ENCODE measurements at regions not wholly inside any gene's neighbourhood (a gene's known extent, or its start where the extent isn't known, plus 50 kb on each side); places are given as distances from the start of the nearest gene placed in this dataset.

DNA sequence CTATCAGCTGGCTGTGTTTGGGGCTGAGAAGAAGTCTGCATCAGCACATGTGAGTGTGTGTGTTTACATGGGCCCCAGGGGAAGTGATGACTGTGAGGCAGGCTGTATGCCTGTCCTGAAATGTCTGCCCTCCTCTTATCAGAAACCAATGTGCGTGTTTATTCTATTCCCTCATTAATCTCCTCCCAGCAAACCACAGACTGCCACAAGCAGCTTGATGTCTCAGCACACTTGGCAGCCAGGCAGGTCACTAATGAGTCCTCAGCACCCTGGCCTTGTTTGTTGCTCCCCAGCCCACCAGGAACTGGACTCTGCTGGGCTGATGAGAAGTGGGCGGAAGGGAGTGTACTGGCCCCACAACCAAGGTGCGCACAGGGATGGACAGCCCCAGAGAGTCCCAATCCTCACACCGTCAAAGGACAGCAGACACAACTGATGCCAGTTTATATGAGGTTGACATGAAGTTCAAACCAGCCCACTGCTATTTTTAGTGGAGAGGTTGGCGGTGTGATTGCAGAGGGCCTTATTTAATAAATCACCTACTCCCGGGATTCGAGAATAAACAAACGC, 225.8 kb downstream of the ETS1 start:
- DNase-seq = no peak

DNA sequence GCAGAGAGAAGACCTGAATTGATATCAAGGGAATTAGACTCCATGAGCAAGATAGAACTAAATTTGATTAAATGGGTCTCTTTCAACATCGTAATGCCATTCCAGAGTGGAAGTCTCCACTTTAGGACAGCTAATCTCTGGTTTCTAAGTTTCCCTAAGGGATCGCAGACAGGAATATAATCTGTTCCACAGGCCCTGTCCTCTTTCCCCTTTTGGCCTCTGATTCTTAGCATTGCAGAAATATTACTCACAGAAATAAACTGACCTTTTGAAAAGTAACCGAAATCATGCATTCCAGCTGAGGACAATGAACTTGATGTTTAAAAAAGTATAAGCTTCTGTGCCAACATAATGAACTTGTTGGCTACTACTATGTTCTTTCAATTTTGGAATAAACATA, 227.8 kb downstream of the ETS1 start:
- DNase-seq = no peak

DNA sequence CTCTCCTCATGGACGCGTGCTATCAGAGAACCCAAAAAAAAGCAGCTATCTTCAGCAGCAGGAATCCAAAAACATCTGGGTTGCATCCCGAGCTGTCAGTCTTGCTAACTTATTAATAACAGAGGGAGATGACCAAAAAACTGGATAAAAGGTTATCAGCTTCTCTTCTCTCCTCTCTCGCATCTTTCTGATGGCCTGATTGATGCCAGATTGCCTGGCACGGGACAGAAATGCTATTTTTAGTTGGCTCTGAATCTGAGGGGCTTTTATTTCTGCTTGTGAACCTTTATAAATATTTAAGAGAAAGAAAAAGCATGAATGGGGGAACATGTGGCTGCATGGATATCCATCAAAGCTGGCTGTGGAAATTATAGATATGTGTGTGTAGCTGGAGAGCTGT, 230.3 kb downstream of the ETS1 start:
- no peak for DNase-seq

DNA sequence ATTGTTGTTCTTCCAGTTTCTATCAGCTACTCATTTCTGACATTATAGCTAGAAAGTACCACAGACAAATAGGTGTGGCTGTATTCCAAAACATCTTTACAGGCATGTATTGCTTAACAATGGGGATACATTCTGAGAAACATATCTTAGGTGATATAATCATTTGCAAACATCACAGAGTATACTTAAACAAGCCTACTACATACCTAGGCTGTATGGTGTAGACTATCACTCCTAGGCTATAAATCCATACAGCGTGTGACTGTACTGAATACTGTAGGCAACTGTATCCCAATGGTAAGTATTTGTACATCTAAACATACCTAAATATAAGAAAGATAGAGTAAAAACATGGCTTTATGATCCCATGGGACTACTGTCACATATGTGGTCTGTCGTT, 231.8 kb downstream of the ETS1 start:
- no peak for DNase-seq

DNA sequence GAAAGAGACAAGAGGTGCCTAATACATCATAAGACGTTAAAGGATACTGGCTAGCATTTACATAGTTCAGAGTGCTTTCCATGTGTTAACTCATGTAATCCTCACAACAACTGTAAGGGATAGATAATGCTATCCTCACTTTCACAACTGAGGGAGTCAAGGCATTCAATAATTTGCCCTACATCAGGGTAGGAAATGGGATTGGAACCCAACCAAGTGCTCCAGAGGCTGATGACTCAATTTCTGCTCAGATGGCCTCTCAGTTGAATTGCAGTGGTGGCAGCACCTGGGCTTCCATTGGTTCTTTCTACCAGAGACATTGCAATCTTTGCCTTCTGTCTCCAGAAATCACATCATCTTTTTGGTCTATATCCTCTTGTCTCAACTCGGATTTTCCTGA, 232.9 kb downstream of the ETS1 start:
- DNase-seq = no peak

DNA sequence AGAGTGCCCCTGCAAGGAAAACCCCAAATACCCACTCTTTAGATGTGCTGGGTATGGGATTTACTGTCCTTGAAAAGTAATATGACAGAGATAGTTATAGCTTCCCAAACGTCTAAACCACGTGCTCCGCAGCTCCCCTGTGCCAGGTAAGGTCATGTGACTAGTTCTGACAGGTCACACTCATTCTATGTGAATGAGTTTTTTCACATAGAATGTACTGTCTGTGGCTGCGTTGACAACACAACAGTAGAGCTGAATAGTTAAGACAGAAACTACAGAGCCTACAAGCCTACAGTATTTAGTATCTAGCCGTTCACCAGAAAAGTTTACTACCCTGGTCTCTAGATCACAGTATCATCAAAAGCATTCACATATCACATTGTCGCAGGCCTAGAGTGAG, 236.2 kb downstream of the ETS1 start:
- no peak for DNase-seq

DNA sequence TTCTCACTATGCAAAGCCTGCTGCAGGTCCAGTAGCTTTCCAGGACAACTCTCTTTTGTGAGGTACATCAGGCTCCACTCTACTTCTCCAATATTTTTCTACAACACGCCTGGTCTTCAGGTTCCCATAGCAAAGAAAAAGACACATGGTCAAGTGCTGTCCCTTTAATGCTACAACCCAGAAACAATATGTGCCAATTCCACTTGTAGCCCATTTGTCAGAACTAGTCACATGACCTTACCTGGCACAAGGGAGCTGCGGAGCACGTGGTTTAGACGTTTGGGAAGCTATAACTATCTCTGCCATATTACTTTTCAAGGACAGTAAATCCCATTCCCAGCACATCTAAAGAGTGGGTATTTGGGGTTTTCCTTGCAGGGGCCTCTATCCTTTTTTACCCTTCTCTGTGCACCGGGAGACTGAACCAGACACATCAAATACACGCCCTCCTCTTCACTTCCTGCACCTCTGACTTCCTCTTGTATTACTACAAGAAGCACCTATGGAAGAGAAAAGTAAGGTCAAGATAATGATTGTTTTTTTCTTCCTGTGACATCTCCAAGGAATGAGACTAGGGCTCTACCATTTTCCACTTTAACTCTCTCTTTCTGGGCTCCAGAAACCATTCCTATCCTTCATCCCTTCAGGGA, 237.6 kb downstream of the ETS1 start:
- no peak for DNase-seq

DNA sequence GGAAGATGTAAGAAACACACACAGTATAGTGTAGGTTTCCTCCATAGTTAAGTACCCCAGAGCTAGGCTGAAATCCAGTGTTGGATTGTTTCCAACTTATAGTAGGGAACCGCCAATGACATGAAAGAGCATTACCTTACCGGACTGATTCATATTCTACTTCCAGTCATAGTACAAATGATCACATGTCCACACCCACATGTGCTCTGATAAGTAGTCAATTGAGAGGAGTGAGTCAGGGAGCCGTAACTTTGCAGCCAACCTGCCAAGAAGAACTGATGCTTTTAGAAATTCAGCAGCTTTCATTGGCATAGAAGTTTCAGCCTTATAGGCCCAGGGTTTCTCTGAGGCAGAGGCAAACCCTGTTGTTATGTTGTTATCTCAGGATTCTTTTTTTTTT, 240.6 kb downstream of the ETS1 start:
- DNase-seq = no peak

DNA sequence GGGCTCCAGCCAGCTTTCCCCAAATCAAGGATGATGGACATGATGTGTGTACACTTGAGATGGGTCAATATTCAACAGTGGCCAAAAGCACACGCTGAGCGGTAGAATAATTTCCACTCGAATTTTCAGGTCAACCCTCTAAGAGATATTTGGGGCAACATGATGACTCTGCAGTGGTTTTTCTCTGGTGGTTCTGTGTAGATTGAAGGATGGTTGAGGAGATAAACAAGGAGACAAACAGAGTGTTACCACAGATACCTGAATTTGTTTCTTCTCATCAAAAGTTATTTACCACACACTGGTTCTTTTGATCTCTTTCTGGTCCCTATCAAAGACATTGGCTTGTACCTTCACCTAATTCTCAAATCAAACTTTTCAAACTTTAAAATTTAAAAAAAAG, 242.0 kb downstream of the ETS1 start:
- DNase-seq = no peak

DNA sequence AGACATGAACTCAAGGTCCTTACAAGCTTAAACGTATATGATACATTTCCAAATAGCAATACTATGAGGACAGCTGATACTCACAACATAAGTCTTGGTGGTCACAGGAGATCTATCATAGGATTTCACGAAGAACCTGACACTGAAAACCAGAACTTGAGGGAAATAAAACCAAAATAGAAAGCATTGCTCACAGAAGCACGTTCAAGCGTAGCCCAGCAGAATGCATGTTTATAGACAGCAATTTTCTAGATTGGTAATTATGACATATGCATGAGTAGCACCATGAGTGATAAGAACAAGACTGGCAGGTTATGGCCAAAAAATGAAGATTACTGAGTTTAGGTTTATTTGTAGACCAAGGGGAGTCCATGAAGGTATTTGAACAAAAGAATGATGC, 243.5 kb downstream of the ETS1 start:
- no peak for DNase-seq

DNA sequence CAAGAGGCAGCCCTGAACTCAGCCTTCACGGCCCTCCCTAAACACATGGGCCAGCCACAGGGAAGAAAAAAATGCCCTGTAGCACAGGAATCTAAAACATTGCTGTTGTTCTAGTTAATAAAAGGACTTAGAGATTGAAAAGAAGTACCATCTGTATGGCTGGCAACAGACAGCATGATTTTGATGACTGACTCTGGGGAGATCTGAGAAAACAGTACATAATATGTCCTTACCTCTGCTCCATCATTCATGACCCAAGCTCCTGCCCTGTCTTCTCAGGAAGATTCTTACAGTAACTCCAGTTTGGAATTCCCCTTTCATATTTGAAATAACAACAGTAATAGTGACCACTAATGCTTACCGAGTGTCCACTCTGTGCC, 244.2 kb downstream of the ETS1 start:
- no peak for DNase-seq

DNA sequence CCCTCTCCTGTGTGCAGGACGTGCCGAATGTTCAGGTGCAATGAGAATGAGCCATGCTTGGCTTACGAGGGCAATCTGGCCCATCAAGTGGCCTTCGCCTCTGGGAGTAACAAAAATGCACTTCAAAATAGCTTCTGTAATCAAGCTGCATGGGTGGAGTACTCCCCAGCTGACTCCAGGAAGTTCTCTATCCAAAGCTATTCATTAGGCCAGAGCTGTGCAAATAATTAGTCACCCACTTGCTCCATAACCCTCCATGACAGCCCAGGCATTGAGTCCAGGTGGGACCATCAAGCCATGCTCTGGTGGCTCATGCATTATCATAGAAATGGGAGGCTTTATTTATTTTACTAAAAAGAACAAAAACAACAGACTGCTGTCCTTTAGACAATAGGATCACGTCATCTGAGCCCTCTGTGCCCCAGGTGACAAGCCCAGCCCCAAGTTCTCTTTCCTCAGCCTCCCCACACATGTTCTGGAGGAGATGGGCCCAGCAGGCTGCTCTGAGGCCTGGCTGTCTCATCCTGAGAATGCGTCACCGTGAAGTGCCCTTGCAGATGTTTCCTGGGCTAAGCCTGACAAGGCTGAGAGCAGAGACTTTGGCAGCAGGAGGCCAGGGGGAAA, 244.7 kb downstream of the ETS1 start:
- DNase-seq = no peak

DNA sequence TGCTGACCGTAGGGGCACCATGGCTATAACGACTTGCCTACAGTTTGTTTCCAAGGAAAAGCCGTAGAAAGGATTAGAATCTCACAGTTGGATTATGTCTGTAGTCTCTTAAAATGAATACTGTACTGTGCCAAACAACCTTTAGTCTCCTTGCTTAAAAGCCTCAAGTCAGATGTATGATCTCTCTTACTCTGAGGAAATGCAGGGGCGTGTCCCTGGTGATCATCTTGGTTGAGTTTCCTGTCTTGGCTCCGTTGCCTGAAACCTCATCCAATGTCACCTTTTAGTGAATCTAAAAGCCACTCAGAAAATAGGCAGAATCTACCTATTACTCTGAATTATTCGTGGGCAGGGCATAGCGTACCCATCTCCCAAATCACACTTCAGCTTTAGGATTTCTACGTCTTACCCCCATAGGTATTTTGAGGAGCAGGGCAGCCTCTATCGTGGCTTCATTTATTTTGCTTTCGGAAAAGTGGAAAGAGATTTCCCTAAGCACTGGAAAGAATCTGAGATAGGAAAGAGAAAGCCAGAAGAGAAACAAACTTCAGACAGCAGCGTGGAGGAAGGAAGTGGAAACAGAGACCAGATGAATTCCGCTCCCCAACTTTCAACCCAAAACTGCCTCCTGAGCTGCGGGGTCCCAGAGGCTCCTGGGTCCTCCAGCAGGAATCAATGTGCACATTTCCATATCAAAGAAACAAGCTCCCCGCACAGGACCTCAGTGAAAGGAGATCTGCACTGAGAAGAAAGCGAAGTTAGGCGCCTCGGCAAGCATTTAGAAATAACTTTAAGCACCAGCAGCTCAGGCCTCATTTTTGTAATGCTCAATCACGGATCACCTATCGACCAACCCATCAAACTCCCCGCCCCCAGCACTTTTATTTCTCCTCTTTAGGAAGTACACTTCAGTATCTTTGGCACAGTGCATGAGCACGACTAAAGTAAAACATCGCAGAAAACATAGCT, 245.8 kb downstream of the ETS1 start:
- no peak for DNase-seq

DNA sequence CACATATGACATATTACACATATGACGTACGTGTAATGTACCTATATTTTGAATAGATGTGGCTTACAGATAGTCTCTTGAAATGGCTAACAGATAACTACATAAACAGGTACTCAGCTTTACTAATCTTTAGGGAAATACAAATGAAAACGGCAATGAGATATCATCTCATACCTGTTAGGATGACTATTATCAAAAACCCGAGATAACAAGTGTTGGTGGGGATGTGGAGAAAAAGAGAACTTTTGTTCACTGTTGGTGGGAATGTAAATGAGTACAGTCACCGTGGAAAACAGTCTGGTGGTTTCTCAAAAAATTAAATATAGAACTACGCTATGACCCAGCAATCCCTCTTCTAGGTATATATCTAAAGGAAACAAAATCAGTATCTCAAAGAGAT, 247.6 kb downstream of the ETS1 start:
- no peak for DNase-seq

DNA sequence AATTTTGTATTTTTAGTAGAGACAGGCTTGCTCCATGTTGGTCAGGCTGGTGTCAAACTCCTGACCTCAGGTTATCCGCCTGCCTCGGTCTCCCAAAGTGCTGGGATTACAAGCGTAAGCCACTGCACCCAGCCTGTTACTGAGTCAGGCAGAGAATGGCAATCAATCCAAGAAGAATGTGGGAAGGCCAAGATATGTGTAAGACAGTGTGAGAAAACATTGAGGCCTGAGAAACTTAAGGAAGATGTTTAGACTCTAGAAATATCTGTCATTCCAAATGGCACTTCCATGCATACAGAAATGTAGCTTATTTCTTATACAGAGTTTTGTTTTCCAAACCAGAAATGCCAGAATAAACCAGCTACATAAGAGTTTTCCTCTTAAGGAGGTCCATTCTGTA, 248.5 kb downstream of the ETS1 start:
- no peak for DNase-seq

DNA sequence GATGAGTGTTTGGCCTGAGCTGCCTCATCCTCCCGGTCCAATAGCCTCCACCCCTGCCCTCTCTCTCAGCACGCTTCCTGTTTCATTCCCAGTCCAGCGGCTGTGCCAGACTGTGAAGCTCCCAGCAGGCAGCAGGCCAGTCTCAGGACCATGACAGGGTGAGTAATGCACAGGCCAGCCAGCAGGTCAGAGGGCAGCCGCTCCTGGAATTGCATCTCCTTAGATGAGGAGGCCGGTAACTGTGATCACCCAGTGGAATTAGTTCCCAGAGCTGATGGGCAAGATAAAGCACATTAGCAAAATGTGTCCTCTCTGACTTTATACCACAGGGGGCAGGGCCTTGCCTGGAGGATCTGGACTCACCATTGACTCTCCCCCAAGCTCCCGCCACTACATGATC, 251.2 kb downstream of the ETS1 start:
- DNase-seq = no peak

DNA sequence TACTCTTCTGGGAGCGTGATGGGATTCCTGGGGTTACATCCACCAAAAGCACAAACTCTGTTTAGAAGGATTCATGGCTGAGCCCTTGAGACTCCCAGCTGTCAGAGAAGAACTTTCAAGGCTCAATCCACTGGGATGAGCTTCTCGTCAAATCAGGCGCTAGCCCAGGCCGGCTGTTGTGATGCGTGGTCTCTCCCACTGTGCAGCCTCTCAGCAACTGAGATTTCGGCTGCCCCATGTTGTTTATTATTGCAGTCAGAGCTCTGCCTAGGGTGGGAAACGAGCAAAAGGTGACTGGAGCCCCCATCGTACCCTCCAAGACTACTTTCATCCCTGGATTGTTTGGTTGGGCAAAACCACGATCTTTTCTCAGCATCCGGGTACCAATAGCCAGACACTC, 251.6 kb downstream of the ETS1 start:
- no peak for DNase-seq

DNA sequence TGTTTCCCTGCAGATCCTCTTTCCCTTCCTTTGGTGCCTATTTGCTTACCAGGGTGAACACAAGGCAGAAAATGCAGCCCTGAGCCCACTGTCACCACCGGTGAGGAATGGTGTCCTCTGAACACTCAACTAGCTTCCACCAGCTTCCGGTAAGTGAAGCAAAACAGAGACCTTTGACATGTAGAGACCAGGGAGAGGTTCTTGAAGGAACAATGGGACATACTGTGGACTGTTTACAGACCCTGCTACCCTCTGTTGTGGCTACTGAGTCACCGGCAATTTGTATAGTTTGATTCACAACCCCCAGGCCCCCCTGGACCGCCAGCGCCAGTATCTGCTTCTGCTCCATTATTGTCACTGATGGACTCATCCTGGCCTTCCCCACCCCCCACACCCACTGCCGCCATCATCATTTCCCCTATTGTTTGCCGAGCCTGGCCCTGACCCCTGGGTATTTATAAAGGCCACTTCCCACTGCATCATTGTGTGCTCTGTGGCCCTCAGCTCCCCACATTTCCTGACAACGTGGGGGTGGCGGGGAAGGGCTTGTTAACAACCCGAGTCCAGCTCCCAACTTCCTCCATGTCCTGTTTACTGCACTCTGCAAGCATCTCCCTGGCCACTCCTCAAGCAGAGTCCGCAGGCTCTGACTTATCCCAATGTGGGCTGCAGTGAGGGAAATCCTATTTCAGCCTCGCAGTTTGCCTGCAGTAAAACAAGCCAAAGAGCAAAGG, 252.9 kb downstream of the ETS1 start:
- no peak for DNase-seq

DNA sequence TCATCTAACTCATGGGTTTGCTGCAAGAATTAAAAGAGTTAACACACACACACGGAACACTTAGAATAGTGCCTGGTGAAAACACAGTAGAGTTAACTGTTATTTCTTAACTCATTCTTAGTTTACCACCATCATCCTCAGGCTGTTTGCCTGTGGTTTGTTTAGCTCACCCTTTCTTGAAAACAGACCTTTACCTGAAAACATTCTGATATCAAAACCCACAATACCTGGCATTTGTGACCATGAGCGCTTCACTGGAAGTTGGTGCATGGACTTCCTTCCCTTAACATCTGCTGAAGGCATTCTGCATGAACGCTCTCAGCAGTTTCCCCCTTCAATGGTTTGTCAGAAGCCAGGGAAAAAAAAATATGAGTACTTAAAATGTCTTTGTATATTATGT, 256.0 kb downstream of the ETS1 start:
- no peak for DNase-seq

DNA sequence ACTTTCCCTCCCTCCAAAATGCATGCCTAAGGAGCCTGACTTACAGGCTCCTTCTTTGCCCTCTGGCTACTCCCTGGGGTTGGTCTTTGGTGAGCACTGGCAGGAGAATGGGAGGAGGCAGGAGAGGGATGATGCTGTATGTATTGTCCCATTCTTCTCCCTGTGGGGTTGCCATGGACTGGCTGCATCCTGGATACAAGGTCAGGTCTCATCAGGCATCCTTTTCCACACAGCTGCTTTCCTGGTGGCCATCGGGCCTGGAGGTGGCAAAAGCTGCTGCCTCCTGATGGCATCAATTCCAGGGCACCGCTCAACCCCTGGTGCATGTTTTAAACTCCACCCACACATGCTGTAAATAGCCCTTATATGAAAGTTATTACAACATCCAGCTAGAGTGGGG, 257.2 kb downstream of the ETS1 start:
- no peak for DNase-seq

DNA sequence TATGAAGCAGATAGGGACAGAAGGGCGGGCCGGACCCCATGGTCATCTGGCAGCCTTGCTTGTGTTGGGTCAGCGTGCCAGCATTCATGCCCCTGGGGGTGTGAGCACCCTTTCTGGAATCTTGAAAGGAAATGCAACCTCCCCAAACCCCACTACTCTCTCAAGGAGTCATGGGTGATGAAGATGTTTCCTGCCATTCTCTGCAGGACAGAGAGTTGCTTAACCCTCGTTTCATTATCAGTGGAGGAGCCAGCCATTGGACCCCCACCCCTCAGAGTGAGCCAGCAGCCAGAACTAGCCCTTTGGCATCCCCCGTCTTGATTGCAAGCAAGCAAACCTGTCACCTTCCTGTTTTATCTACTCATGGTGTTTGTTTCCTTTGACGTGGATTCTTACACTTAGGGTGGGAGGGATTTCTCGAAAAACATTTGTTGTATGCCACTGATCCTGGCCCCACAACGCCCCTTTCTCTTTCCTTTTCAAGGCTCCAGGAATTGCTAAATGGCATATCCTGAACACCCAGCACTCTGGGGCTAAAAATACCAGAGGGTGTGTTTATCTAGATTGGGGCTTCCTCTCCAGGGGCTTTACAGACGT, 258.3 kb downstream of the ETS1 start:
- DNase-seq = no peak

DNA sequence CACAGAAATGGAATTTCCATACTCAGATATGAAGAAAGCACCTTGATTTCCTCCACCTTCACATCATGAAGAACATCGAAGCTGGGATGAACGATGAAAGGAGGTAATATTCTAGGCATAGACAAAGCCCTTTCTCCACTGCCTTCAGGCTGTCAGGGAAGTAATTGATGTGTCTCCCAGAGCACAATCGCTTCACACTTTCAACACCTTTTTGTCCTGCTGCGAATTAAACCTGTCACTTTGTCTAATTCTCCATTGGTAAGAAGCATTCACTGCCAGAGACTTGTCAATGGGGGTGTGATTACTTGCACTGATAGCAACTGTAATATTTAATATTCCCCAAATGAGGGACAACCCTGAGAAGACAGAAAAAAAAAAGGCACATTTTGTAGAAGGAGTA, 260.1 kb downstream of the ETS1 start:
- DNase-seq = no peak

DNA sequence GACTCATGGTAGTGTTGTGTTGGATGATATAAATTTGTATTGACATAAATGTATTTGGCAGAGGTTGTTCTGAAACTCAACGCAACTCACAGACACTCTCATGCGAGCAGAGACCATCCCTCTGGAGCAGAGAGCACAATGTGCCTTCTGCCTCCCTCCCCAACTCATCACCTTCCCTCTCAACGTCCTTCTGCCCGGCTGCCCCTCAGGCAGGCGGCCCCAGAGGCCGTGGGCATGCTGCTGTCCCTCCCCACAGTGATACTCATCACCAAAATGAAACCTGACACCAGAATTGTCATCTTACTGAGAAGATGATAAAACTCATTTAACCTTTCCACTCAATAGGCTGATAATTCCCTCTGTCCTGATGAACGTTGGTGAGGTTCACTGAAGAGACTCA, 260.6 kb downstream of the ETS1 start:
- DNase-seq = no peak

All from NCI-H2171 treated with DMSO at 0.1 percent for 48 hours (cell line).